Lower leg skin (tissue), 3 donors: ENCODE measurements at regions not wholly inside any gene's neighbourhood (a gene's known extent, or its start where the extent isn't known, plus 50 kb on each side); places are given as distances from the start of the nearest gene placed in this dataset.

Source experiments
- CTCF ChIP-seq, 3 donors: fragments of 450-650 bp; IDR thresholded peaks; one replicate each; pipeline ENCODE4 v1.5.1; 2016; ENCODE audit warnings: antibody characterized with exemption in 3 of 3, mild to moderate bottlenecking in 3 of 3, moderate library complexity in 2 of 3
- POLR2A ChIP-seq, 2 donors: fragments of 450-650 bp; IDR thresholded peaks; one replicate each; pipeline ENCODE4 v1.6.1; 2016 to 2017; ENCODE audit warnings: antibody characterized with exemption in 2 of 2, mild to moderate bottlenecking in 1 of 2, moderate library complexity in 1 of 2

GRCh38 chr13:33340631-33341030, 55.1 kb upstream of the STARD13 start:
- no peak for TF ChIP-seq POLR2A (IDR thresholded peaks at IDR 0.05)
- no peak for TF ChIP-seq CTCF (IDR thresholded peaks at IDR 0.05)
